Activated CD8-positive, alpha-beta T cell treated with anti-CD3 and anti-CD28 coated beads for 36 hours (primary cell): ENCODE measurements at regions not wholly inside any gene's neighbourhood (a gene's known extent, or its start where the extent isn't known, plus 50 kb on each side); places are given as distances from the start of the nearest gene placed in this dataset.
"Not testable (repeated sequence)": the region's sequence is repeated elsewhere in the genome, so short reads cannot be mapped to it uniquely, and the experiment has no call there.

Experiments used
- ATAC-seq: fragments of 200-7000 bp; cut with Tn5 transposase; one replicate; pipeline ENCODE4 v1.10.0; 2021; ENCODE audit warnings: mild to moderate bottlenecking, moderate library complexity
- CTCF ChIA-PET: fragments of 350-600 bp; sonication (Branson Sonifier 250); formaldehyde crosslinking; loops from one replicate; lab custom pipeline; 2021; ENCODE audit warnings: antibody characterized with exemption; lab: Charles Lee
- POLR2A ChIA-PET: fragments of 350-600 bp; sonication (Branson Sonifier 250); formaldehyde crosslinking; loops from one replicate; lab custom pipeline; 2021; ENCODE audit warnings: antibody characterized with exemption; lab: Charles Lee
- DNase-seq: peaks from one replicate; pipeline ENCODE4 v3.0.0-alpha.2; 2020
- H3K27ac Mint-ChIP-seq: one replicate; pipeline ENCODE4 v1.8.0; 2021; ENCODE audit warnings: mild to moderate bottlenecking, mixed read lengths
- H3K27me3 Mint-ChIP-seq: one replicate; pipeline ENCODE4 v1.8.0; 2021; ENCODE audit warnings: mixed read lengths
- H3K36me3 Mint-ChIP-seq: one replicate; pipeline ENCODE4 v1.8.0; 2021; ENCODE audit warnings: low read depth, mixed read lengths
- H3K4me1 Mint-ChIP-seq: one replicate; pipeline ENCODE4 v1.8.0; 2021; ENCODE audit warnings: low read depth, mixed read lengths
- H3K4me3 Mint-ChIP-seq: one replicate; pipeline ENCODE4 v1.8.0; 2021; ENCODE audit warnings: mild to moderate bottlenecking, moderate library complexity, mixed read lengths
- H3K9me3 Mint-ChIP-seq: one replicate; pipeline ENCODE4 v1.8.0; 2021; ENCODE audit warnings: mixed read lengths
- CTCF ChIP-seq: fragments of 200-600 bp; IDR thresholded peaks from one replicate; pipeline ENCODE4 v1.8.0; 2022; ENCODE audit warnings: antibody characterized with exemption, mild to moderate bottlenecking
- intact Hi-C: fragments of 100-400 bp; cut with micrococcal nuclease; formaldehyde crosslinking; loops from one replicate; pipeline ENCODE4 v1.10.0; 2022

DNA sequence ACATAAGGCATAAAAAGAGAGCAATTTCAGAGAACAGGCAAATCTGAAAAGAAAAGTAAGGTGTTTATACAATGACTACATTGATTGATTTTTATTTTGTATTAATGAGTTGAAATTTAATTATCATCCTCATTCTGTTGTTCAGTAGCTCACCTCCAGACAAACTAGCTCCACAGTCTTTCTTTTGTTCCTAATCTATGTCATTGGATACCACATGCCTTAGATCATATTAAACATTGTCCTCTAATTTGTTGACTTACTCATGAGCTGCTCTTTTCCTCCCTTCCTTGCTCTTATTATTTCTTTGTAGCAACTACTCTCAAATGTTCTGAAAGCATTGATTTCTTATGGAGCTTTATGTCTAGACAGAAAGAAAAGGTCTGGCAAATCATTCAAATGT lies 185.5 kb upstream of the ZSWIM2 start:
- DNase-seq (no peak), ATAC-seq (no peak)
- no peak overlapping the region for H3K27ac Mint-ChIP-seq
- no peaks in the 10 kb centered on the region for H3K4me1 Mint-ChIP-seq
- H3K4me3 Mint-ChIP-seq = no peak overlapping the region
- H3K27me3 Mint-ChIP-seq = no peaks in the 10 kb centered on the region
- no peaks in the 10 kb centered on the region for H3K9me3 Mint-ChIP-seq
- H3K36me3 Mint-ChIP-seq = no peaks in the 10 kb centered on the region
- CTCF ChIA-PET = no interaction called here
- TF ChIP-seq CTCF = no peak
- POLR2A ChIA-PET = no interaction called here
- intact Hi-C loops = no loop called here

DNA sequence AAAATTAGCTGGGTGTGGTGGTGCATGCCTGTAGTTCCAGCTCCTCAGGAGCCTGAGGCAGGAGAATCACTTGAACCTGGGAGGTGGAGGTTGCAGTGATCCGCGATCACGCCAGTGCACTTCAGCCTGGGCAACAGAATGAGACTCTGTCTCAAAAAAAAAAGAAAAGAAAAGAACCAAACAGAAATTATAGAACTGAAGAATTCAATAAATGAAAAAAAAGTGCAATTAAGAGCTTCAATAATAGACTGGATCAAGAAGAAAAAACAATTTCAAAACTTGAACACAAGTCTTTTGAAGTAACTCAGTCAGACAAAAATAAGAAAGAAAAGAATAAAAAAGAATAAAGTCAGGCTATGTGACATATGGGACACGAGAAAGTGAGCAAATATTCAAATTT lies 175.8 kb upstream of the ZSWIM2 start:
- ATAC-seq (no peak), DNase-seq (no peak)
- intact Hi-C loops = no loop called here
- peaks cover 11% of the 10 kb centered on the region for H3K9me3 Mint-ChIP-seq
- no peaks in the 10 kb centered on the region for H3K36me3 Mint-ChIP-seq
- no peaks in the 10 kb centered on the region for H3K4me1 Mint-ChIP-seq
- no peak for TF ChIP-seq CTCF
- ChIA-PET CTCF (no interaction called here), POLR2A (no interaction called here)
- H3K4me3 Mint-ChIP-seq = no peak overlapping the region
- H3K27ac Mint-ChIP-seq = no peak overlapping the region
- H3K27me3 Mint-ChIP-seq = no peaks in the 10 kb centered on the region

DNA sequence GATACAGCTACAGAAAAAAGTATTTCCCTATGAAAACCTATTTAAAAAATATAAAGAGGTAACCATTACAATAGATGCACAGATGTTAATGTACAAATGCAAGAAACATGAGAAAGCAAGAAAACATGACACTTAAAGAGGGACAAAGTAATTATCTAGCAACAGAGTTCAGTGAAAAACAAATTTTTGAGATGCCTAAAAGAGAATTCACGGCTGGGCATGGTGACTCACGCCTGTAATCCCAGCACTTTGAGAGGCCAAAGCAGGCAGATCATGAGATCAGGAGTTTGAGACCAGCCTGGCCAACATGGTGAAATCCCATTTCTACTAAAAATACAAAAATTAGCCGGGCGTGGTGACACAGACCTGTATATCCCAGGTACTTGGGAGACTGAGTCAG lies 175.0 kb upstream of the ZSWIM2 start:
- H3K27me3 Mint-ChIP-seq, H3K36me3 Mint-ChIP-seq, POLR2A ChIA-PET, DNase-seq, H3K4me1 Mint-ChIP-seq, intact Hi-C loops, CTCF ChIA-PET, ATAC-seq, H3K4me3 Mint-ChIP-seq, H3K27ac Mint-ChIP-seq: not testable (repeated sequence)
- peaks cover 11% of the 10 kb centered on the region for H3K9me3 Mint-ChIP-seq

- DNase-seq (no peak), ATAC-seq (no peak)
- intact Hi-C loops = no loop called here
- Mint-ChIP-seq H3K27ac (no peak overlapping the region), H3K9me3 (no peaks in the 10 kb centered on the region), H3K4me1 (no peaks in the 10 kb centered on the region), H3K27me3 (no peaks in the 10 kb centered on the region), H3K4me3 (no peak overlapping the region), H3K36me3 (no peaks in the 10 kb centered on the region)
- ChIA-PET POLR2A (no interaction called here), CTCF (no interaction called here)
- no peak for TF ChIP-seq CTCF
Measured at GRCh38 chr2:187017438-187017837, 168.5 kb upstream of the ZSWIM2 start.

DNA sequence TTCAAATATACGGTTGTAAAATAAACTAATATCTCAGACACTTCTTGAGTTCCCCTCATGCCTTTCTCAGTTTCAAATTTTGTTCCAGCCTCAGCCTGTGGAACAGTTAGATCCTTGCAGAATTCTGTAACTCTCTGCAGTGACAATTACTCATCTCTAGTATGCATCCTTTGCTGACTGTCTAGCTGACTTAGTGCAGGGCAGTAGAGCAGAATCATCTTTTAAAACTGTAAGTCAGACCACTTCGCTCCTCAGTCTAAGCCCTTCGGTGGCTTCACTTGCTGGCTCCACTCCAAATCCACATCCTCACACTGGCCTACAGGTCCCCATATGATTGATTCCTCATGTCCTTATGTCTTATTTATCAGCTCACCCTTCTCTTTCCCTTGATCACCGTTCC lies 164.1 kb upstream of the ZSWIM2 start:
- ATAC-seq (no peak), DNase-seq (no peak)
- H3K9me3 Mint-ChIP-seq = no peaks in the 10 kb centered on the region
- no peaks in the 10 kb centered on the region for H3K4me1 Mint-ChIP-seq
- intact Hi-C loops = no loop called here
- CTCF ChIA-PET = interaction anchor here (0.7 kb wide), 1 partner anchor 958 kb away, joined by 3 read pairs; no protein-coding TSS in a partner anchor
- TF ChIP-seq CTCF = no peak
- H3K36me3 Mint-ChIP-seq = no peaks in the 10 kb centered on the region
- POLR2A ChIA-PET = no interaction called here
- H3K4me3 Mint-ChIP-seq = no peak overlapping the region
- no peak overlapping the region for H3K27ac Mint-ChIP-seq
- no peaks in the 10 kb centered on the region for H3K27me3 Mint-ChIP-seq
